H1 (cell line): ENCODE measurements at regions not wholly inside any gene's neighbourhood (a gene's known extent, or its start where the extent isn't known, plus 50 kb on each side); places are given as distances from the start of the nearest gene placed in this dataset.
A peak's percentile ranks its signal among the peaks of the same experiment; 100 is the strongest.

Experiments
- CTCF ChIA-PET: fragments of 300-600 bp; sonication (Branson Sonifier 250); formaldehyde crosslinking; loops from one replicate; lab custom pipeline; 2021; ENCODE audit not compliant: partially characterized antibody; lab: Charles Lee
- POLR2A ChIA-PET: fragments of 300-600 bp; sonication (Branson Sonifier 250); formaldehyde crosslinking; loops from one replicate; lab custom pipeline; 2021; ENCODE audit warnings: inconsistent platforms; ENCODE audit not compliant: partially characterized antibody; lab: Charles Lee
- DNase-seq, 2 experiments: peaks; one replicate each; pipeline versions ENCODE4 v3.0.0 to v3.0.0-alpha.2; 2010 to 2022; ENCODE audit warnings: low spot score in 2 of 2, low read depth in 1 of 2, mixed read lengths in 1 of 2
- FAIRE-seq: peaks from 2 replicates; lab custom pipeline; 2011; peaks lifted over from hg19 to GRCh38; lab: Jason Lieb, UNC
- H2AFZ ChIP-seq: 2 replicates; pipeline ENCODE4 v1.8.1; 2012; ENCODE audit warnings: low read length, inconsistent platforms
- H2AK5ac ChIP-seq: 2 replicates; pipeline ENCODE4 v1.6.1; 2013; ENCODE audit warnings: low read depth, low read length
- H2BK120ac ChIP-seq: replicated peaks from 2 replicates; pipeline ENCODE3; 2013; ENCODE audit warnings: low read depth, low read length, inconsistent platforms
- H2BK12ac ChIP-seq: 2 replicates; pipeline ENCODE4 v1.6.1; 2013; ENCODE audit warnings: low read depth, low read length
- H2BK15ac ChIP-seq: 2 replicates; pipeline ENCODE4 v1.6.1; 2013; ENCODE audit warnings: low read length
- H2BK20ac ChIP-seq: 2 replicates; pipeline ENCODE4 v1.6.1; 2013; ENCODE audit warnings: low read length
- H2BK5ac ChIP-seq: 2 replicates; pipeline ENCODE4 v1.6.1; 2013; ENCODE audit warnings: low read depth, low read length
- H3K14ac ChIP-seq: 2 replicates; pipeline ENCODE4 v1.6.1; 2013; ENCODE audit warnings: inconsistent platforms; ENCODE audit not compliant: insufficient read length
- H3K18ac ChIP-seq: 2 replicates; pipeline ENCODE4 v1.6.1; 2013; ENCODE audit warnings: low read length; ENCODE audit errors: extremely low read depth
- H3K23ac ChIP-seq: 2 replicates; pipeline ENCODE4 v1.6.1; 2013; ENCODE audit warnings: inconsistent platforms; ENCODE audit not compliant: insufficient read length
- H3K23me2 ChIP-seq: 2 replicates; pipeline ENCODE4 v1.6.1; 2013; ENCODE audit warnings: low read depth, low read length
- H3K27ac ChIP-seq: 2 replicates; pipeline ENCODE4 v1.6.1; 2011; ENCODE audit warnings: low read depth, low read length, inconsistent platforms
- H3K27me3 ChIP-seq, 4 experiments: replicated peaks in 1 of 4; 1 replicate in 1 of 4; 2 replicates in 3 of 4; pipeline versions ENCODE4 v1.6.1 to v1.8.1; 2011 to 2013; ENCODE audit warnings: low read length in 3 of 4, mild to moderate bottlenecking in 3 of 4, inconsistent platforms in 2 of 4, mixed read lengths in 2 of 4, moderate library complexity in 1 of 4; ENCODE audit not compliant: control insufficient read depth in 3 of 4, insufficient read depth in 3 of 4; ENCODE audit errors: extremely low read depth in 1 of 4
- H3K36me3 ChIP-seq, 4 experiments: 2 replicates each; pipeline versions ENCODE4 v1.6.1 to v1.8.1; 2011 to 2013; ENCODE audit warnings: mild to moderate bottlenecking in 4 of 4, low read length in 3 of 4, moderate library complexity in 2 of 4, control low read depth in 1 of 4, inconsistent platforms in 1 of 4; ENCODE audit not compliant: insufficient read depth in 4 of 4, control insufficient read depth in 2 of 4
- H3K4ac ChIP-seq: replicated peaks from 2 replicates; pipeline ENCODE3; 2013; ENCODE audit warnings: low read length, low read depth, mixed read lengths, inconsistent platforms; ENCODE audit not compliant: insufficient read length
- H3K4me1 ChIP-seq, 4 experiments: replicated peaks in 1 of 4; 1 replicate in 1 of 4; 2 replicates in 3 of 4; pipeline versions ENCODE4 v1.6.1 to v1.8.1; 2011 to 2013; ENCODE audit warnings: low read length in 3 of 4, inconsistent platforms in 2 of 4, mixed read lengths in 1 of 4; ENCODE audit not compliant: insufficient read depth in 4 of 4, control insufficient read depth in 3 of 4
- H3K4me2 ChIP-seq, 2 experiments: 2 replicates each; pipeline versions ENCODE4 v1.6.1 to v1.8.1; 2011 to 2013; ENCODE audit warnings: low read depth in 2 of 2, low read length in 2 of 2, control low read depth in 1 of 2, inconsistent platforms in 1 of 2, mild to moderate bottlenecking in 1 of 2; ENCODE audit not compliant: insufficient read depth in 1 of 2
- H3K4me3 ChIP-seq, 4 experiments: fragments of 200-600, 300-600 bp in 1 of 4; sonication (generic), shearing (Covaris generic), sonication (Bioruptor Twin) in 1 of 4; 2 replicates each; pipeline versions ENCODE4 v1.5.1 to v1.8.1; 2011 to 2016; ENCODE audit warnings: low read length in 4 of 4, low read depth in 3 of 4, control low read depth in 2 of 4, inconsistent platforms in 2 of 4, mild to moderate bottlenecking in 2 of 4, mixed read lengths in 1 of 4, moderate library complexity in 1 of 4; ENCODE audit not compliant: insufficient read depth in 2 of 4; ENCODE audit errors: extremely low read depth in 1 of 4
- H3K56ac ChIP-seq: replicated peaks from 2 replicates; pipeline ENCODE3; 2013; ENCODE audit warnings: low read depth, mild to moderate bottlenecking, mixed read lengths, low read length, inconsistent platforms; ENCODE audit not compliant: insufficient read length
- H3K79me1 ChIP-seq: 2 replicates; pipeline ENCODE4 v1.6.1; 2013; ENCODE audit warnings: low read depth, low read length, control low read depth
- H3K79me2 ChIP-seq, 2 experiments: 2 replicates each; pipeline versions ENCODE4 v1.6.1 to v1.8.1; 2012 to 2013; ENCODE audit warnings: low read length in 2 of 2, mild to moderate bottlenecking in 2 of 2, inconsistent platforms in 1 of 2; ENCODE audit not compliant: insufficient read depth in 2 of 2, control insufficient read depth in 1 of 2
- H3K9ac ChIP-seq, 4 experiments: replicated peaks in 1 of 4; 1 replicate in 1 of 4; 2 replicates in 3 of 4; pipeline versions ENCODE4 v1.6.1 to v1.8.1; 2011 to 2013; ENCODE audit warnings: low read depth in 3 of 4, low read length in 3 of 4, control low read depth in 2 of 4, mild to moderate bottlenecking in 2 of 4, moderate library complexity in 2 of 4, inconsistent platforms in 1 of 4; ENCODE audit errors: extremely low read depth in 1 of 4
- H3K9me3 ChIP-seq, 2 experiments: 2 replicates each; pipeline versions ENCODE4 v1.6.1 to v1.8.1; 2012 to 2013; ENCODE audit warnings: mild to moderate bottlenecking in 2 of 2, moderate library complexity in 2 of 2, control low read depth in 1 of 2, inconsistent platforms in 1 of 2, low read depth in 1 of 2, low read length in 1 of 2, mixed read lengths in 1 of 2; ENCODE audit not compliant: insufficient read depth in 2 of 2
- H4K20me1 ChIP-seq, 2 experiments: replicated peaks in 1 of 2; 2 replicates each; pipeline versions ENCODE3 to v1.8.1; 2011 to 2013; ENCODE audit warnings: inconsistent platforms in 2 of 2, low read length in 2 of 2, mild to moderate bottlenecking in 1 of 2; ENCODE audit not compliant: insufficient read depth in 2 of 2, control insufficient read depth in 1 of 2
- H4K5ac ChIP-seq: 2 replicates; pipeline ENCODE4 v1.6.1; 2013; ENCODE audit warnings: low read length, low read depth, mixed read lengths, inconsistent platforms; ENCODE audit not compliant: insufficient read length
- H4K8ac ChIP-seq: 2 replicates; pipeline ENCODE4 v1.8.0; 2013; ENCODE audit warnings: mild to moderate bottlenecking, moderate library complexity, low read length, inconsistent platforms; ENCODE audit not compliant: insufficient read depth; ENCODE audit errors: extremely low read depth
- H4K91ac ChIP-seq: replicated peaks from 2 replicates; pipeline ENCODE3; 2013; ENCODE audit warnings: low read length, mixed read lengths, inconsistent platforms; ENCODE audit not compliant: insufficient read length
- CBX5 ChIP-seq: fragments of 300-800, 300-1000 bp; sonication (generic); IDR thresholded peaks from 2 replicates; pipeline ENCODE4 v1.7.1; 2016; ENCODE audit warnings: antibody characterized with exemption, low read length, low read depth
- CHD2 ChIP-seq: IDR thresholded peaks from 2 replicates; pipeline ENCODE4 v1.6.1; 2012; ENCODE audit warnings: low read length, improper control_type of control experiment
- CREB1 ChIP-seq: IDR thresholded peaks from 2 replicates; pipeline ENCODE4 v1.6.1; 2012; ENCODE audit warnings: inconsistent platforms
- FOSL1 ChIP-seq: IDR thresholded peaks from 2 replicates; pipeline ENCODE4 v1.6.1; 2011; ENCODE audit warnings: mild to moderate bottlenecking, low read depth, low read length, moderate library complexity; ENCODE audit not compliant: insufficient read depth
- HDAC2 ChIP-seq, 2 experiments: fragments of 300-600 bp in 1 of 2; sonication (generic) in 1 of 2; IDR thresholded peaks; 2 replicates each; pipeline ENCODE4 v1.6.1; 2011 to 2012; ENCODE audit warnings: low read depth in 2 of 2, low read length in 2 of 2, mild to moderate bottlenecking in 2 of 2, moderate library complexity in 2 of 2, borderline replicate concordance in 1 of 2, inconsistent platforms in 1 of 2
- HDAC6 ChIP-seq: IDR thresholded peaks from one replicate; pipeline ENCODE4 v1.7.1; 2012; ENCODE audit warnings: low read depth, mild to moderate bottlenecking, inconsistent platforms, low read length, moderate library complexity
- KDM1A ChIP-seq: fragments of 200-600, 300-600 bp; sonication (generic); IDR thresholded peaks from 2 replicates; pipeline ENCODE4 v1.7.1; 2016; ENCODE audit warnings: mild to moderate bottlenecking, low read length, borderline replicate concordance
- NANOG ChIP-seq: IDR thresholded peaks from 2 replicates; pipeline ENCODE4 v1.6.1; 2011; ENCODE audit warnings: low read length, low read depth, mild to moderate bottlenecking, inconsistent platforms; ENCODE audit not compliant: insufficient read depth, poor library complexity, severe bottlenecking
- NRF1 ChIP-seq: IDR thresholded peaks from 2 replicates; pipeline ENCODE4 v1.6.1; 2011; ENCODE audit warnings: mild to moderate bottlenecking, low read depth, low read length, improper control_type of control experiment
- POLR2AphosphoS5 ChIP-seq: IDR thresholded peaks from 2 replicates; pipeline ENCODE4 v1.6.1; 2011; ENCODE audit warnings: low read depth, low read length
- SIN3A ChIP-seq, 2 experiments: IDR thresholded peaks in 1 of 2; conservative IDR thresholded peaks in 1 of 2; 2 replicates each; pipeline ENCODE4 v1.6.1; 2011 to 2012; ENCODE audit warnings: low read length in 2 of 2, improper control_type of control experiment in 1 of 2, low read depth in 1 of 2, mild to moderate bottlenecking in 1 of 2
- SIX5 ChIP-seq: IDR thresholded peaks from 2 replicates; pipeline ENCODE4 v1.6.1; 2011; ENCODE audit warnings: mild to moderate bottlenecking, low read depth, low read length
- SRF ChIP-seq: IDR thresholded peaks from 2 replicates; pipeline ENCODE4 v1.6.1; 2011; ENCODE audit warnings: mild to moderate bottlenecking, low read depth, low read length, moderate library complexity
- WGBS, 2 experiments: shearing (Covaris generic) in 1 of 2; methylation state at CpG; one replicate each; pipeline versions ENCODE4 v1.1.6 to v1.1.7; 2013 to 2015; ENCODE audit warnings: low lambda C conversion rate in 2 of 2, mixed read lengths in 2 of 2, inconsistent platforms in 1 of 2, low coverage in 1 of 2, missing lambda C conversion rate in 1 of 2; ENCODE audit not compliant: insufficient replicate concordance in 2 of 2, insufficient coverage in 1 of 2, insufficient read length in 1 of 2; ENCODE audit errors: extremely low coverage in 1 of 2, missing lambda C conversion rate in 1 of 2; 5-methylcytosine and 5-hydroxymethylcytosine counted together

DNA sequence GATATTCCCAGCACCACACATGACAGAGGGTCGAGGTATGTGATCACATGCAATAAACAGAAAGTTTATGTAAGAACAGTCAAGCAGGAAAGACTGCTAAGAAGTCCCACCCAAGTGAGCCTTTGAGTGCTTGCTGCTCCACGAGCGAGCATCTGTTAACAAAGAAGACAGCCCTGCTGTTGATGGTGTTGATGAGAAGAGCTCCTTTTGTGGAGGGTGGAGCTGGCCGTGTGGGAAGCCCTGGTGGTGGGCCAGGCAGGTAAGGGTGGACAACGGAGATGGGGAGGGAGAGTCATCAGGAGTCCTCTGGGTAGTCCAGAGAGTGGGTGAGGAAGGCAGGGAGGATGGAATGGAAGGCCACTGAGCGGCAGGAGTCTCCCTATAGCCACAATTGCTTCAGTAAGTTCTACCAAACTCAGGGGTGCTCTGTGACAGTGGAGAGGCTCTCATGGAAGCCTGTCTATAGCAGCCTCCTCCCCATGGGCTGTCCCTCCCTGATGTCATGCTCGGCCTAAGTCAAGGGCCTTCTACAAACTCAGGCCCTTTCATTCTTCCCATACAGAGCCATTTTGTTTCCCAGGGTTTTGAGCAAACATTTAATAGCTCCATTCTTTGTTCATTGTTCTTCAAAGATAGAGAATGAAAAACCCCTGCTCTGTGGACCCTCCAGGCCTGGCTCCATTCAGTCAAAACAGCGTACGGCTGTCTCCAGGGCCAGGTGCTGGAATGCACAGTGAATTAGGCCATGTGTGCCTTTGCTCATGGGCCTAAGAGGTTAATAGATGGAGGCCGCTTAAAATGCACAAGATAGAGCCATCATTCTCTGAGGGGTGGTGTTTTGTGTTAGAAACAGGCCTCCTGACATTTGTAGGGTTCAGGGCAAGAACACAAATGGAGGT, 494.2 kb upstream of the RAB6C start:
- FAIRE-seq (no peak), DNase-seq (peak in 1 of 2 experiments; percentile 17)
- Histone ChIP-seq H4K8ac (no peak overlapping the region), H3K9ac (no peak overlapping the region), H3K23me2 (no peaks in the 10 kb centered on the region), H2AK5ac (no peak overlapping the region), H3K79me2 (no peaks in the 10 kb centered on the region), H3K4me3 (no peak overlapping the region), H3K36me3 (no peaks in the 10 kb centered on the region), H4K20me1 (no peaks in the 10 kb centered on the region), H2AFZ (no peak overlapping the region), H2BK120ac (no peak overlapping the region), H3K56ac (no peak overlapping the region), H2BK15ac (no peak overlapping the region), H2BK20ac (no peak overlapping the region), H4K5ac (no peak overlapping the region), H3K18ac (no peak overlapping the region), H3K4ac (no peak overlapping the region), H3K27ac (no peak overlapping the region), H3K23ac (no peak overlapping the region), H3K9me3 (0 out of 4 replicates have a peak, but pooled peaks cover 0 to 2% of the 10 kb centered on the region in 2 experiments), H3K14ac (no peak overlapping the region), H4K91ac (no peak overlapping the region), H2BK5ac (no peak overlapping the region), H3K4me2 (no peak overlapping the region), H3K79me1 (no peaks in the 10 kb centered on the region), H3K4me1 (peaks cover 0 to 2% (median 0%) of the 10 kb centered on the region in 4 experiments; a peak in 1 of 7 replicates)
- POLR2A ChIA-PET, result no interaction called here
- WGBS, 2 experiments, result 96% methylated on average over 10 of the region's 10 CpGs; no CpG with 5 or more reads in 1 of the 2 experiments
- CTCF ChIA-PET, result no interaction called here
- TF ChIP-seq HDAC6 (no peak), NRF1 (no peak), CBX5 (no peak), KDM1A (no peak), SIN3A (conservative IDR thresholded peaks at IDR 0.05 in 1 of 2, IDR thresholded peaks at IDR 0.05 in 1 of 2; ENCODE audit: low read depth in 1 of 2, low read length in 2 of 2) (no peak), FOSL1 (no peak), NANOG (no peak), HDAC2 (IDR thresholded peaks at IDR 0.05; ENCODE audit: borderline replicate concordance in 1 of 2, low read depth in 2 of 2, low read length in 2 of 2) (no peak), CREB1 (no peak), CHD2 (no peak), SRF (no peak), POLR2AphosphoS5 (no peak), SIX5 (no peak)
- TF ChIP-seq, all 59 proteins: peak for 0
- Histone ChIP-seq H2BK12ac (no peak overlapping the region), H3K27me3 (no peaks in the 10 kb centered on the region)
